HEK293 (cell line): ENCODE measurements at regions not wholly inside any gene's neighbourhood (a gene's known extent, or its start where the extent isn't known, plus 50 kb on each side); places are given as distances from the start of the nearest gene placed in this dataset.

ENCODE experiments used
- CTCF ChIA-PET: fragments of 350-600 bp; formaldehyde crosslinking; extraction: SDS; loops from one replicate; lab custom pipeline; 2021; ENCODE audit warnings: antibody characterized with exemption; lab: Yijun Ruan, JAX
- POLR2A ChIA-PET: fragments of 300-600 bp; formaldehyde crosslinking; extraction: SDS; loops from one replicate; lab custom pipeline; 2020; ENCODE audit warnings: antibody characterized with exemption, inconsistent platforms; lab: Yijun Ruan, JAX
- H3K27ac ChIP-seq: fragments of 200-500 bp; sonication (Bioruptor generic); 2 replicates; pipeline ENCODE4 v1.5.1; 2014; ENCODE audit warnings: low read depth, low read length, control low read depth, inconsistent platforms; ENCODE audit errors: extremely low read depth
- H3K36me3 ChIP-seq, 2 experiments: fragments of 200-500 bp in 1 of 2; sonication (Bioruptor generic) in 1 of 2; 1 replicate in 1 of 2; 2 replicates in 1 of 2; pipeline ENCODE4 v1.5.1; 2014 to 2017; ENCODE audit warnings: inconsistent platforms in 2 of 2, low read length in 2 of 2; ENCODE audit not compliant: control insufficient read depth in 2 of 2, insufficient read depth in 1 of 2
- H3K4me1 ChIP-seq: fragments of 200-500 bp; sonication (Bioruptor generic); 2 replicates; pipeline ENCODE4 v1.5.1; 2014; ENCODE audit warnings: mild to moderate bottlenecking, low read length, inconsistent platforms; ENCODE audit not compliant: control insufficient read depth, insufficient read depth
- H3K4me3 ChIP-seq: 2 replicates; pipeline ENCODE4 v1.5.1; 2011; ENCODE audit warnings: low read depth, mild to moderate bottlenecking, control low read depth, low read length, moderate library complexity
- H3K9me3 ChIP-seq: fragments of 200-500 bp; sonication (Bioruptor generic); 2 replicates; pipeline ENCODE4 v1.5.1; 2014; ENCODE audit warnings: low read depth, low read length, inconsistent platforms; ENCODE audit not compliant: control insufficient read depth, insufficient read depth
- KLF9 ChIP-seq: fragments of 450-650 bp; formaldehyde crosslinking; IDR thresholded peaks from 2 replicates; pipeline ENCODE4 v1.5.1; 2016; ENCODE audit warnings: missing biosample characterization, missing genetic modification characterization, low read depth
- MEIS1 ChIP-seq: sonication (generic); formaldehyde crosslinking; IDR thresholded peaks from 2 replicates; pipeline ENCODE4 v1.8.1; 2022; ENCODE audit warnings: missing genetic modification reagents, mild to moderate bottlenecking, borderline replicate concordance
- PRDM4 ChIP-seq: fragments of 450-650 bp; formaldehyde crosslinking; IDR thresholded peaks from 2 replicates; pipeline ENCODE4 v1.5.1; 2017; ENCODE audit warnings: missing biosample characterization, missing genetic modification characterization
- SALL2 ChIP-seq: fragments of 450-650 bp; formaldehyde crosslinking; IDR thresholded peaks from 2 replicates; pipeline ENCODE4 v1.5.0; 2017; ENCODE audit warnings: missing biosample characterization, mild to moderate bottlenecking, missing genetic modification characterization, borderline replicate concordance
- SCRT2 ChIP-seq: fragments of 450-650 bp; formaldehyde crosslinking; IDR thresholded peaks from 2 replicates; pipeline ENCODE4 v1.5.1; 2016; ENCODE audit warnings: missing biosample characterization, missing genetic modification characterization
- WT1 ChIP-seq: fragments of 450-650 bp; formaldehyde crosslinking; IDR thresholded peaks from 2 replicates; pipeline ENCODE4 v1.5.1; 2016; ENCODE audit warnings: missing biosample characterization, missing genetic modification characterization
- ZBTB17 ChIP-seq: fragments of 450-650 bp; formaldehyde crosslinking; IDR thresholded peaks from 2 replicates; pipeline ENCODE4 v1.5.1; 2016; ENCODE audit warnings: missing biosample characterization, missing genetic modification characterization
- ZBTB8A ChIP-seq: fragments of 450-650 bp; formaldehyde crosslinking; IDR thresholded peaks from 2 replicates; pipeline ENCODE4 v1.5.1; 2016; ENCODE audit warnings: missing biosample characterization, missing genetic modification characterization
- ZNF16 ChIP-seq: fragments of 450-650 bp; formaldehyde crosslinking; IDR thresholded peaks from 2 replicates; pipeline ENCODE4 v1.5.1; 2016; ENCODE audit warnings: low read depth, missing biosample characterization, missing genetic modification characterization
- ZNF423 ChIP-seq: fragments of 450-650 bp; formaldehyde crosslinking; IDR thresholded peaks from 2 replicates; pipeline ENCODE4 v1.5.1; 2016; ENCODE audit warnings: missing biosample characterization, missing genetic modification characterization
- ZNF426 ChIP-seq: fragments of 450-650 bp; formaldehyde crosslinking; IDR thresholded peaks from 2 replicates; pipeline ENCODE4 v1.5.1; 2017; ENCODE audit warnings: missing biosample characterization, missing genetic modification characterization, mild to moderate bottlenecking, inconsistent platforms, moderate library complexity
- ZNF510 ChIP-seq: fragments of 450-650 bp; formaldehyde crosslinking; IDR thresholded peaks from 2 replicates; pipeline ENCODE4 v1.5.1; 2018; ENCODE audit warnings: mild to moderate bottlenecking, missing genetic modification characterization, missing biosample characterization; ENCODE audit not compliant: insufficient replicate concordance
- ZNF560 ChIP-seq: fragments of 450-650 bp; formaldehyde crosslinking; IDR thresholded peaks from 2 replicates; pipeline ENCODE4 v1.5.1; 2017; ENCODE audit warnings: missing biosample characterization, missing genetic modification characterization, borderline replicate concordance
- ZNF768 ChIP-seq: fragments of 450-650 bp; formaldehyde crosslinking; IDR thresholded peaks from 2 replicates; pipeline ENCODE4 v1.5.1; 2018; ENCODE audit warnings: missing biosample characterization, mild to moderate bottlenecking, missing genetic modification characterization
- ZNF785 ChIP-seq: fragments of 450-650 bp; formaldehyde crosslinking; IDR thresholded peaks from 2 replicates; pipeline ENCODE4 v1.5.1; 2016; ENCODE audit warnings: missing biosample characterization, missing genetic modification characterization
- ZSCAN30 ChIP-seq: fragments of 450-650 bp; IDR thresholded peaks from 2 replicates; pipeline ENCODE4 v1.5.1; 2018; ENCODE audit warnings: missing biosample characterization, mild to moderate bottlenecking, missing genetic modification characterization, moderate library complexity
- TF ChIP-seq, protein P1 (sequence below): fragments of 450-650 bp; formaldehyde crosslinking; IDR thresholded peaks from 2 replicates; pipeline ENCODE4; 2016; ENCODE audit warnings: missing biosample characterization, missing genetic modification characterization
- TF ChIP-seq, protein P2 (sequence below): fragments of 450-650 bp; formaldehyde crosslinking; IDR thresholded peaks from 2 replicates; pipeline ENCODE4 v1.5.1; 2016; ENCODE audit warnings: missing biosample characterization, missing genetic modification characterization, borderline replicate concordance

- ChIA-PET CTCF (interaction anchor here (0.9 kb wide), 1 partner anchor 229 kb away, joined by 5 read pairs; no protein-coding TSS in a partner anchor), POLR2A (no interaction called here)
- TF ChIP-seq SALL2 (tag by site-specific recombination) (no peak), ZSCAN30 (tag by site-specific recombination) (no peak), WT1 (tag by site-specific recombination) (no peak), ZNF426 (tag by site-specific recombination) (no peak), ZNF768 (tag by site-specific recombination) (no peak), ZNF423 (tag by site-specific recombination) (no peak), ZNF785 (tag by site-specific recombination) (no peak), ZBTB17 (no peak), ZBTB8A (no peak), KLF9 (tag by site-specific recombination) (no peak), ZNF560 (tag by site-specific recombination) (no peak), MEIS1 (CRISPR knock-in tag) (no peak), PRDM4 (no peak)
- TF ChIP-seq, protein P1, sequence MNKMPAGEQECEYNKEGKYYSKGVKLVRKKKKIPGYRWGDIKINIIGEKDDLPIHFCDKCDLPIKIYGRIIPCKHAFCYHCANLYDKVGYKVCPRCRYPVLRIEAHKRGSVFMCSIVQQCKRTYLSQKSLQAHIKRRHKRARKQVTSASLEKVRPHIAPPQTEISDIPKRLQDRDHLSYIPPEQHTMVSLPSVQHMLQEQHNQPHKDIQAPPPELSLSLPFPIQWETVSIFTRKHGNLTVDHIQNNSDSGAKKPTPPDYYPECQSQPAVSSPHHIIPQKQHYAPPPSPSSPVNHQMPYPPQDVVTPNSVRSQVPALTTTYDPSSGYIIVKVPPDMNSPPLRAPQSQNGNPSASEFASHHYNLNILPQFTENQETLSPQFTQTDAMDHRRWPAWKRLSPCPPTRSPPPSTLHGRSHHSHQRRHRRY (tag by site-specific recombination), result no peak
- H3K4me3 ChIP-seq, result no peak overlapping the region
- H3K27ac ChIP-seq, result no peak overlapping the region
- no peaks in the 10 kb centered on the region for H3K36me3 ChIP-seq
- H3K9me3 ChIP-seq, result no peaks in the 10 kb centered on the region
- no peaks in the 10 kb centered on the region for H3K4me1 ChIP-seq
Measured at GRCh38 chr6:170076466-170077165, 214.3 kb downstream of the DLL1 start.

- POLR2A ChIA-PET, result no interaction called here
- Histone ChIP-seq H3K27ac (no peak overlapping the region), H3K4me1 (no peaks in the 10 kb centered on the region), H3K9me3 (no peaks in the 10 kb centered on the region), H3K4me3 (no peak overlapping the region), H3K36me3 (no peaks in the 10 kb centered on the region)
- CTCF ChIA-PET, result no interaction called here
- no peak for TF ChIP-seq ZNF510
- no peak for TF ChIP-seq ZNF16 (tag by site-specific recombination)
- TF ChIP-seq SCRT2 (tag by site-specific recombination), result no peak
- no peak for TF ChIP-seq SALL2 (tag by site-specific recombination)
- TF ChIP-seq, protein P2, sequence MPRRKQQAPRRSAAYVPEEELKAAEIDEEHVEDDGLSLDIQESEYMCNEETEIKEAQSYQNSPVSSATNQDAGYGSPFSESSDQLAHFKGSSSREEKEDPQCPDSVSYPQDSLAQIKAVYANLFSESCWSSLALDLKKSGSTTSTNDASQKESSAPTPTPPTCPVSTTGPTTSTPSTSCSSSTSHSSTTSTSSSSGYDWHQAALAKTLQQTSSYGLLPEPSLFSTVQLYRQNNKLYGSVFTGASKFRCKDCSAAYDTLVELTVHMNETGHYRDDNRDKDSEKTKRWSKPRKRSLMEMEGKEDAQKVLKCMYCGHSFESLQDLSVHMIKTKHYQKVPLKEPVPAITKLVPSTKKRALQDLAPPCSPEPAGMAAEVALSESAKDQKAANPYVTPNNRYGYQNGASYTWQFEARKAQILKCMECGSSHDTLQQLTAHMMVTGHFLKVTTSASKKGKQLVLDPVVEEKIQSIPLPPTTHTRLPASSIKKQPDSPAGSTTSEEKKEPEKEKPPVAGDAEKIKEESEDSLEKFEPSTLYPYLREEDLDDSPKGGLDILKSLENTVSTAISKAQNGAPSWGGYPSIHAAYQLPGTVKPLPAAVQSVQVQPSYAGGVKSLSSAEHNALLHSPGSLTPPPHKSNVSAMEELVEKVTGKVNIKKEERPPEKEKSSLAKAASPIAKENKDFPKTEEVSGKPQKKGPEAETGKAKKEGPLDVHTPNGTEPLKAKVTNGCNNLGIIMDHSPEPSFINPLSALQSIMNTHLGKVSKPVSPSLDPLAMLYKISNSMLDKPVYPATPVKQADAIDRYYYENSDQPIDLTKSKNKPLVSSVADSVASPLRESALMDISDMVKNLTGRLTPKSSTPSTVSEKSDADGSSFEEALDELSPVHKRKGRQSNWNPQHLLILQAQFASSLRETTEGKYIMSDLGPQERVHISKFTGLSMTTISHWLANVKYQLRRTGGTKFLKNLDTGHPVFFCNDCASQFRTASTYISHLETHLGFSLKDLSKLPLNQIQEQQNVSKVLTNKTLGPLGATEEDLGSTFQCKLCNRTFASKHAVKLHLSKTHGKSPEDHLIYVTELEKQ (tag by site-specific recombination), result no peak
Measured at GRCh38 chr6:170075659-170076223, 215.1 kb downstream of the DLL1 start.
